Neutrophil (primary cell): ENCODE measurements at regions not wholly inside any gene's neighbourhood (a gene's known extent, or its start where the extent isn't known, plus 50 kb on each side); places are given as distances from the start of the nearest gene placed in this dataset.

ENCODE experiments used
- H3K27ac ChIP-seq: fragments of 200-600 bp; sonication (generic); 2 replicates; pipeline ENCODE4 v1.5.1; 2016; ENCODE audit warnings: mild to moderate bottlenecking, moderate library complexity
- H3K27me3 ChIP-seq: fragments of 200-600 bp; sonication (generic); 2 replicates; pipeline ENCODE4 v1.6.0; 2016; ENCODE audit warnings: mild to moderate bottlenecking
- H3K36me3 ChIP-seq: fragments of 200-600 bp; sonication (generic); 2 replicates; pipeline ENCODE4 v1.5.1; 2017
- H3K4me1 ChIP-seq, 2 experiments: fragments of 200-600 bp in 1 of 2; sonication (generic) in 1 of 2; 1 replicate in 1 of 2; 2 replicates in 1 of 2; pipeline versions ENCODE4 v1.5.1 to v1.6.1; 2013 to 2016; ENCODE audit warnings: low read depth in 1 of 2, low read length in 1 of 2, mild to moderate bottlenecking in 1 of 2, moderate library complexity in 1 of 2; ENCODE audit not compliant: control insufficient read depth in 1 of 2, insufficient read depth in 1 of 2
- H3K4me3 ChIP-seq, 2 experiments: fragments of 200-600 bp in 1 of 2; sonication (generic) in 1 of 2; 1 replicate in 1 of 2; 2 replicates in 1 of 2; pipeline ENCODE4 v1.5.1; 2013 to 2016; ENCODE audit warnings: low read depth in 1 of 2, low read length in 1 of 2, mild to moderate bottlenecking in 1 of 2, moderate library complexity in 1 of 2
- H3K9me3 ChIP-seq: fragments of 200-600 bp; sonication (generic); 2 replicates; pipeline ENCODE4 v1.5.1; 2016
- TF ChIP-seq, protein P1 (sequence below): fragments of 200-600 bp; sonication (generic); IDR thresholded peaks from 2 replicates; pipeline ENCODE4 v1.5.1; 2016; ENCODE audit warnings: antibody characterized with exemption

DNA sequence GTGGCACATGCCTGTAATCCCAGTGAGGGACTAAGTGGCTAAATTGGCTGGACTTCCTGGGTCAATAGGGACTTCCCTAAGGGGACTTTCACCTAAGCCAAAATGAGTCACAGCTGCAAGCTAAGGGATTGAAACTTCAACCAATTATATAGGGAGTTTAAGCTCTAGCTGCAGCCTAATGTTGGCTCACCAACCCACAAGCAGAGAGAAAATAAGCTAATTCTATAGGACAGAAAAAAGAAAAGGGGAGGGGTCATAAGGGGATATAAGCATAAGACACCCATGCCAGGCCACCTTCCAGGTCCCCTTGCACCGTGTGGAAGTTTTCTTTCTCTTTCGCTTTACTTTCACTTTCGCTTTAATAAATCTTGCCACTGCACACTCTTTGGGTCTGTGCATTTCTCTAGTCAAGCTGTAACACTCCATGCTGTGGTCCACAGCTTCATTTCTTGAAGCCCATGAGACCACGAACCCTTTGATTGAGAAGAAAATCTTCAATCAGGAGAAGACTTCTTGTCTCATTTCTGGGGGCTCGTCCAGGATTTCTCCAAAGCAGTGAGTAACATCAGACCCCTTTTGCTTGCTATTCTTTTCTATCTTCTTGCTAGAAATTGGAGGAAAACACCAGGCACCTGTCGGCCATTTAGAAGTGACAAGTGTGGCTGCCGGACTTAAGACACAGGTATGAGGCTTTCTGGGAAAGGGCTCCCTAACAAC is 192.3 kb downstream of the IGSF11 start:
- Histone ChIP-seq H3K4me1 (no peaks in the 10 kb centered on the region), H3K27me3 (no peaks in the 10 kb centered on the region), H3K9me3 (peaks cover 7% of the 10 kb centered on the region), H3K27ac (no peak overlapping the region), H3K4me3 (no peak overlapping the region), H3K36me3 (no peaks in the 10 kb centered on the region)
- TF ChIP-seq, protein P1, sequence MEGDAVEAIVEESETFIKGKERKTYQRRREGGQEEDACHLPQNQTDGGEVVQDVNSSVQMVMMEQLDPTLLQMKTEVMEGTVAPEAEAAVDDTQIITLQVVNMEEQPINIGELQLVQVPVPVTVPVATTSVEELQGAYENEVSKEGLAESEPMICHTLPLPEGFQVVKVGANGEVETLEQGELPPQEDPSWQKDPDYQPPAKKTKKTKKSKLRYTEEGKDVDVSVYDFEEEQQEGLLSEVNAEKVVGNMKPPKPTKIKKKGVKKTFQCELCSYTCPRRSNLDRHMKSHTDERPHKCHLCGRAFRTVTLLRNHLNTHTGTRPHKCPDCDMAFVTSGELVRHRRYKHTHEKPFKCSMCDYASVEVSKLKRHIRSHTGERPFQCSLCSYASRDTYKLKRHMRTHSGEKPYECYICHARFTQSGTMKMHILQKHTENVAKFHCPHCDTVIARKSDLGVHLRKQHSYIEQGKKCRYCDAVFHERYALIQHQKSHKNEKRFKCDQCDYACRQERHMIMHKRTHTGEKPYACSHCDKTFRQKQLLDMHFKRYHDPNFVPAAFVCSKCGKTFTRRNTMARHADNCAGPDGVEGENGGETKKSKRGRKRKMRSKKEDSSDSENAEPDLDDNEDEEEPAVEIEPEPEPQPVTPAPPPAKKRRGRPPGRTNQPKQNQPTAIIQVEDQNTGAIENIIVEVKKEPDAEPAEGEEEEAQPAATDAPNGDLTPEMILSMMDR = no peak

DNA sequence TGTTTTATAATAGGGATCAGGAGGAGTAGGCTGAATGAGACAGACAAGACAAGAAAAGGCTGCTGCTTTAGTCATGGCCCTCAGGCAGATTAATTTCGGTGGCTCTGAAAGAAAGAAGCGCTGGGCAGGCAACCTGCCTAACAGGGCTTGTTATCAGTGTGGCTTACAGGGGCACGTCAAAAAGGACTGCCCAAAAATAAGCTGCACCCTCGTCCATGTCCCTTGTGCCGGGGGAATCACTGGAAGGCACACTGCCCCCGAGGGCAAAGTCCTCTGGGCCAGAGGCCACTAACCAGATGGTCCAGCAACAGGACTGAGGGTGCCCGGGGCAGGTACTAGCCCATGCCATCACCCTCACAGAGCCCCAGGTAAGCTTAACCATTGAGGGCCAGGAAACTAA is 188.5 kb downstream of the IGSF11 start:
- Histone ChIP-seq H3K4me3 (no peak overlapping the region), H3K27ac (no peak overlapping the region), H3K9me3 (peaks cover 7% of the 10 kb centered on the region), H3K4me1 (no peaks in the 10 kb centered on the region), H3K27me3 (no peaks in the 10 kb centered on the region), H3K36me3 (no peaks in the 10 kb centered on the region)
- TF ChIP-seq, protein P1 = no peak
